ENCODE measurements at regions not wholly inside any gene's neighbourhood (a gene's known extent, or its start where the extent isn't known, plus 50 kb on each side); places are given as distances from the start of the nearest gene placed in this dataset.

DNA sequence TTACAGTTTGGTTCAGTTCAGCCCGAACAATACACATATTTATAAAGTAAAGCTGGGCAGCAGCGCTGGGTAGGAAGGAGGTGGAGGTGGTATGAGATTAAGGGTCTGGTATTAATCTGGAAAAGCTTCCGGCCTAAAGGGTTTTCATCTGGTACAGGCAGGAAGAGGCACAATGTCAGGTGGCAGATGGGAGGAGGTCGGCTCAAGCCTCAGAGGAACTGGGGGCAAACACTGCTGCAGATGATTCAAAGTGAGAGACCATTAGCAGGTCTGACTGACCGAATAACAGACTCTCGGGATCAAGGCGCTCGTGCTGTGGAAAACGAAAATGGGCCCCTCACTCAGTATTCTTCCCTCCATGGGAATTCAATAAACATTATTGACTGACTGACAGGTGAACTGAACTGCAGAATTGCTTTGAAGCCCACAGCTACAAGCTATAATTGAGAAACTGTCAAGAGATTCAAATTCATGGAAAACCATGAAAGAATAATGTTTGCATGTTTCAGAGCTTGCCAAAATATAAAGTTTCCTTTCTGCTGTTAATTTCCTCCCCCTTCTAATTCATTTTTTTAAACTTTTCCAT lies 75.3 kb downstream of the TMEM167A start:
- H3K9me3 ChIP-seq (ENCODE audit: control insufficient read depth in 1 of 2, insufficient read depth in 1 of 2, low read depth in 1 of 2, low read length in 2 of 2): no peaks in the 10 kb centered on the region
- no peak overlapping the region for H3K9ac ChIP-seq (ENCODE audit: low read length)
- TF ChIP-seq RAD21 (IDR thresholded peaks at IDR 0.05; ENCODE audit: low read depth) (no peak), YY1 (IDR thresholded peaks at IDR 0.05; ENCODE audit: extremely low read depth, insufficient replicate concordance, low read depth, low read length) (no peak), CBX3 (IDR thresholded peaks at IDR 0.05; ENCODE audit: low read depth) (no peak), POLR2AphosphoS5 (IDR thresholded peaks at IDR 0.05; ENCODE audit: low read depth, low read length) (no peak), SRF (IDR thresholded peaks at IDR 0.05; ENCODE audit: low read depth) (no peak), SIN3A (IDR thresholded peaks at IDR 0.05; ENCODE audit: low read depth) (no peak), ELF1 (IDR thresholded peaks at IDR 0.05; ENCODE audit: borderline replicate concordance, low read depth) (no peak), TCF7L2 (IDR thresholded peaks at IDR 0.05; ENCODE audit: borderline replicate concordance, extremely low read depth, insufficient read depth, insufficient read length) (no peak), EZH2 (IDR thresholded peaks at IDR 0.05) (no peak), EGR1 (IDR thresholded peaks at IDR 0.05; ENCODE audit: low read depth) (no peak), ZFX (IDR thresholded peaks at IDR 0.05) (no peak), ZNF274 (IDR thresholded peaks at IDR 0.05; ENCODE audit: low read depth, low read length) (no peak), POLR2A (IDR thresholded peaks at IDR 0.05; ENCODE audit: borderline replicate concordance, extremely low read depth, insufficient read depth, insufficient read length) (no peak)
- TF ChIP-seq, protein P1, sequence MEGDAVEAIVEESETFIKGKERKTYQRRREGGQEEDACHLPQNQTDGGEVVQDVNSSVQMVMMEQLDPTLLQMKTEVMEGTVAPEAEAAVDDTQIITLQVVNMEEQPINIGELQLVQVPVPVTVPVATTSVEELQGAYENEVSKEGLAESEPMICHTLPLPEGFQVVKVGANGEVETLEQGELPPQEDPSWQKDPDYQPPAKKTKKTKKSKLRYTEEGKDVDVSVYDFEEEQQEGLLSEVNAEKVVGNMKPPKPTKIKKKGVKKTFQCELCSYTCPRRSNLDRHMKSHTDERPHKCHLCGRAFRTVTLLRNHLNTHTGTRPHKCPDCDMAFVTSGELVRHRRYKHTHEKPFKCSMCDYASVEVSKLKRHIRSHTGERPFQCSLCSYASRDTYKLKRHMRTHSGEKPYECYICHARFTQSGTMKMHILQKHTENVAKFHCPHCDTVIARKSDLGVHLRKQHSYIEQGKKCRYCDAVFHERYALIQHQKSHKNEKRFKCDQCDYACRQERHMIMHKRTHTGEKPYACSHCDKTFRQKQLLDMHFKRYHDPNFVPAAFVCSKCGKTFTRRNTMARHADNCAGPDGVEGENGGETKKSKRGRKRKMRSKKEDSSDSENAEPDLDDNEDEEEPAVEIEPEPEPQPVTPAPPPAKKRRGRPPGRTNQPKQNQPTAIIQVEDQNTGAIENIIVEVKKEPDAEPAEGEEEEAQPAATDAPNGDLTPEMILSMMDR (IDR thresholded peaks at IDR 0.05 in 2 of 3, conservative IDR thresholded peaks at IDR 0.05 in 1 of 3; ENCODE audit: borderline replicate concordance in 1 of 3, insufficient read depth in 1 of 3, low read depth in 2 of 3, low read length in 2 of 3): no peak
- TF ChIP-seq, protein P2, sequence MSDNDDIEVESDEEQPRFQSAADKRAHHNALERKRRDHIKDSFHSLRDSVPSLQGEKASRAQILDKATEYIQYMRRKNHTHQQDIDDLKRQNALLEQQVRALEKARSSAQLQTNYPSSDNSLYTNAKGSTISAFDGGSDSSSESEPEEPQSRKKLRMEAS (IDR thresholded peaks at IDR 0.05): no peak
- no peak overlapping the region for H3K27ac ChIP-seq (ENCODE audit: low read depth, low read length)
- H3K4me2 ChIP-seq (ENCODE audit: low read length): no peak overlapping the region
- H2AFZ ChIP-seq (ENCODE audit: low read depth, low read length, poor library complexity, severe bottlenecking): no peak overlapping the region
- no TSS peak for BruUV-seq (replicated peaks)
- DNase-seq (ENCODE audit: low read depth, low spot score): no peak
- ChIA-PET CTCF (no interaction called here), POLR2A (no interaction called here), RAD21 (ENCODE audit: low non-redundant PET in 1 of 2, low total read pairs in 2 of 2, uncharacterized antibody in 2 of 2, unreplicated experiment in 2 of 2) (no interaction called here)
- no peaks in the 10 kb centered on the region for H3K9me2 ChIP-seq (ENCODE audit: insufficient read depth)
- no peak overlapping the region for H3K4me3 ChIP-seq (replicated peaks in 1 of 2; ENCODE audit: low read depth in 1 of 2, low read length in 2 of 2)
- H4K20me1 ChIP-seq (ENCODE audit: insufficient read depth): no peaks in the 10 kb centered on the region
- intact Hi-C loops (cut with micrococcal nuclease): no loop called here
- peaks cover 9 to 14% of the 10 kb centered on the region in 2 experiments; a peak in 3 of 4 replicates for H3K4me1 ChIP-seq (ENCODE audit: control insufficient read depth in 1 of 2, insufficient read depth in 2 of 2, low read length in 2 of 2)
- ATAC-seq: no peak
- no peaks in the 10 kb centered on the region for H3K27me3 ChIP-seq (ENCODE audit: insufficient read depth, low read length)
- no peaks in the 10 kb centered on the region for H3K36me3 ChIP-seq (ENCODE audit: control insufficient read depth in 1 of 2, insufficient read depth in 2 of 2, low read length in 2 of 2)
- H3K79me2 ChIP-seq (ENCODE audit: insufficient read depth, low read length): no peaks in the 10 kb centered on the region
